ENCODE measurements at regions not wholly inside any gene's neighbourhood (a gene's known extent, or its start where the extent isn't known, plus 50 kb on each side); places are given as distances from the start of the nearest gene placed in this dataset.

- Mint-ChIP-seq H3K36me3 (ENCODE audit: low read depth) (no peaks in the 10 kb centered on the region), H3K4me1 (ENCODE audit: low read depth) (no peaks in the 10 kb centered on the region), H3K27ac (ENCODE audit: unreplicated experiment) (no peak overlapping the region), H3K9me3 (ENCODE audit: low read depth) (no peaks in the 10 kb centered on the region), H3K4me3 (ENCODE audit: unreplicated experiment) (no peak overlapping the region), H3K27me3 (ENCODE audit: low read depth) (peaks cover 14% of the 10 kb centered on the region)
- no peak for DNase-seq (ENCODE audit: low spot score)
- no peak for TF ChIP-seq CTCF (IDR thresholded peaks at IDR 0.05)
These were observed 145.1 kb downstream of the ASB1 start for GRCh38 chr2:238571661-238572372.

- Mint-ChIP-seq H3K36me3 (ENCODE audit: low read depth) (no peaks in the 10 kb centered on the region), H3K27ac (ENCODE audit: unreplicated experiment) (no peak overlapping the region), H3K4me1 (ENCODE audit: low read depth) (no peaks in the 10 kb centered on the region), H3K27me3 (ENCODE audit: low read depth) (peaks cover 14% of the 10 kb centered on the region), H3K9me3 (ENCODE audit: low read depth) (no peaks in the 10 kb centered on the region), H3K4me3 (ENCODE audit: unreplicated experiment) (no peak overlapping the region)
- TF ChIP-seq CTCF (IDR thresholded peaks at IDR 0.05), result peak; percentile 66
- no peak for DNase-seq (ENCODE audit: low spot score)
These were observed 146.5 kb downstream of the ASB1 start for GRCh38 chr2:238573065-238573778.

DNA sequence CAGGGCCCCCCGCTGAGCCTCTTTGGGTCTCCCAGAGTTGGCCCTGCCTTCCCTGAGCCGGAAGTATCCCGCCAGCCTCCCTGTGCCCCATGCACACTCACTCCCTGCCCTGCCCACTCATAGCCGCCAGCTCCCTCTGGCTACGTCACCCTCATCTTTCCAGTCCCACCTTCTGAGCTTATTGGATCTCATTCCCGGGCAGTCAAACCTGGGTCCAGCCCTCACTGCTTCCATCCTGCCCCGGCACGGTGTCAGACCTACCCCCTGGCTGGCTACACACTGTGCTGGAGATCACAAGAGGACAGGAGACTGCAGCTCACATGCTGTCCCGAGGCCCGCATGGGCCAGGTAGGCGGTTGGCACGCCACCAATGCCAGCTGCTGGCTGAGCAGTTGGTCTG, 147.2 kb downstream of the ASB1 start:
- Mint-ChIP-seq H3K9me3 (ENCODE audit: low read depth) (no peaks in the 10 kb centered on the region), H3K27me3 (ENCODE audit: low read depth) (peaks cover 16% of the 10 kb centered on the region), H3K4me1 (ENCODE audit: low read depth) (no peaks in the 10 kb centered on the region), H3K36me3 (ENCODE audit: low read depth) (no peaks in the 10 kb centered on the region), H3K4me3 (ENCODE audit: unreplicated experiment) (no peak overlapping the region), H3K27ac (ENCODE audit: unreplicated experiment) (no peak overlapping the region)
- no peak for TF ChIP-seq CTCF (IDR thresholded peaks at IDR 0.05)
- no peak for DNase-seq (ENCODE audit: low spot score)

DNA sequence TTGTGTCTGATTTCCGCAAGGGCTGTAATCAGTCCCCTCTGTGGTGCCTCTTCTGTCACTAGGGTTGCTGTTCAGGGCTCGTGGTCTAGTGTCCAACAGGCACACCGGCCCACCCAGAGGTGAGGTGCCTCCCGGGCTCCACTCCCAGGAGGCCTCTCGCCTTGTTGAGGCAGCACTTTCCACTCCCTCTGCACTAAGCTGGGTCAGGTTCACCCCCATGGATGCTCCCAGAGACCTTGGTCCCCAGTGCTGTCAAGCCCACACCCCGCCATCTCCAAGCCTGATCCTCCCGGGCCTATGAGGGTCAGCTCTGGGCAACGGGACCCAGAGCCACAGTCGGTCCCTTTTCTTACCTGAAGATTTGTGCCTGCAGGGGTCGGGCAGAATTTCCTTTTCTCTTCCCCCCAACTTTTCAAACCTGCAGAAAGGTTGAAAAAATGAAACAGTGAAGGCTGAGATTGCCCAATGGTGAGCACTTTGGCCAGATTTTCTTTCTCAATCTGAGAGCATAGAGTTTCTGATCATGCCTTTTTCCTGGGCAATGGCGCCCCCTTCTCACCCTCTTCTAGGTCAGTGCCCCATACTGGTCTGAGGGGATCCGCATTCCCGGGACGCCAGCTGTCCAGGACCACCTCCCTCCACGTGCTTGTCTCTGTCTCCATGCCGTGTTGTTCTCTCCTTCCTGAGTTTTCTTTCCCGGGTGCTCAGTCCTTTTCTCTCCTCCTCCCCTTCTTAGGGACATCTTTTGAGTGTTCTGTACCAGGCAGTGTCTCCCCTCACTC, 148.0 kb downstream of the ASB1 start:
- Mint-ChIP-seq H3K4me1 (ENCODE audit: low read depth) (no peaks in the 10 kb centered on the region), H3K4me3 (ENCODE audit: unreplicated experiment) (no peak overlapping the region), H3K27ac (ENCODE audit: unreplicated experiment) (no peak overlapping the region), H3K9me3 (ENCODE audit: low read depth) (no peaks in the 10 kb centered on the region), H3K27me3 (ENCODE audit: low read depth) (peaks cover 14% of the 10 kb centered on the region), H3K36me3 (ENCODE audit: low read depth) (no peaks in the 10 kb centered on the region)
- no peak for DNase-seq (ENCODE audit: low spot score)
- no peak for TF ChIP-seq CTCF (IDR thresholded peaks at IDR 0.05)

DNA sequence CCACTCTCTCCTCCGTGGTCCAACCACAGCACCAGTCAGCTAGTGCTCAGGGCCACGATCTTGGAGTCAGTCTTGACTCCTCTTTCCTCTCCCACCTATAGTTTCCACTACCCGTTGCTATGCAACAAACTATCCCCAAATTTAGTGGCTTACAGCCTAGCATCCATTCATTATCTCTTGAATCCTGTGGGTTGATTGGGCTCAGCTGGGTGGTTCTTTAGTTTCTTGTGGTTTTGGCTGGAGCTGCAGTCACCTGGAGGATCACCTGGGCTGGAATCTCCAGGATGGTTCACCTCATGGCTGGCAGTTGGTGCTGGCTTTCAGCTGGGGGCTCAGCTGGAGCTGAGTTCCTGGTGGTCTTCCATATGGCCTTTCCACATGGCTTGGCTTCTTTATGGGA, 149.9 kb downstream of the ASB1 start:
- no peak for DNase-seq (ENCODE audit: low spot score)
- Mint-ChIP-seq H3K36me3 (ENCODE audit: low read depth) (no peaks in the 10 kb centered on the region), H3K27ac (ENCODE audit: unreplicated experiment) (no peak overlapping the region), H3K4me3 (ENCODE audit: unreplicated experiment) (no peak overlapping the region), H3K27me3 (ENCODE audit: low read depth) (peaks cover 6% of the 10 kb centered on the region), H3K4me1 (ENCODE audit: low read depth) (no peaks in the 10 kb centered on the region), H3K9me3 (ENCODE audit: low read depth) (no peaks in the 10 kb centered on the region)
- TF ChIP-seq CTCF (IDR thresholded peaks at IDR 0.05), result no peak
